AG09309 (cell line): ENCODE measurements at regions not wholly inside any gene's neighbourhood (a gene's known extent, or its start where the extent isn't known, plus 50 kb on each side); places are given as distances from the start of the nearest gene placed in this dataset.

Experiments used
- DNase-seq: peaks from one replicate; pipeline ENCODE4 v3.0.0-alpha.2; 2010; ENCODE audit warnings: low read depth
- H3K4me3 ChIP-seq: 2 replicates; pipeline ENCODE4 v1.5.1; 2011; ENCODE audit warnings: mild to moderate bottlenecking, low read depth, low read length, moderate library complexity; ENCODE audit not compliant: control insufficient read depth
- TF ChIP-seq, protein P1 (sequence below): IDR thresholded peaks from 2 replicates; pipeline ENCODE4 v1.5.1; 2011; ENCODE audit warnings: mild to moderate bottlenecking, low read depth, low read length, inconsistent platforms; ENCODE audit not compliant: insufficient read depth, control insufficient read depth; ENCODE audit errors: missing control alignments

DNA sequence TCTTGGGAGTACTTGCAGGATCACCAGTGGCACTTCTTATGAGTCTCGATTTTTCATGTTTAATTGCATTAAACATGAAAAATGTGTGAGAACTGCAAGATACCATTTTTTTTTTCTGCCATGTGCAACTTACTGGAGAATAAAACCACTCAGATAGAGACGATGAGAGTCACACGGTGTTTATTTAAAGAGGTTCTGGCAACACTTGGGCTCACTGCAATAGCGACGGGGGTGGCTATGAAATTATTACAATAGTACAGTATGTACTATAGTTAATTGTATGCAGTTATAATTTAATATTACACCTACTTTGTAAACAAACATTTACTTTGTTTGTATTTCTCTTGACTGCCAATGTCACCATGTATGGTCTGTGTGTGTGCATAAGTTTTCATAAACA, 479.8 kb downstream of the NUP35 start:
- no peak for DNase-seq
- H3K4me3 ChIP-seq = no peak overlapping the region
- TF ChIP-seq, protein P1, sequence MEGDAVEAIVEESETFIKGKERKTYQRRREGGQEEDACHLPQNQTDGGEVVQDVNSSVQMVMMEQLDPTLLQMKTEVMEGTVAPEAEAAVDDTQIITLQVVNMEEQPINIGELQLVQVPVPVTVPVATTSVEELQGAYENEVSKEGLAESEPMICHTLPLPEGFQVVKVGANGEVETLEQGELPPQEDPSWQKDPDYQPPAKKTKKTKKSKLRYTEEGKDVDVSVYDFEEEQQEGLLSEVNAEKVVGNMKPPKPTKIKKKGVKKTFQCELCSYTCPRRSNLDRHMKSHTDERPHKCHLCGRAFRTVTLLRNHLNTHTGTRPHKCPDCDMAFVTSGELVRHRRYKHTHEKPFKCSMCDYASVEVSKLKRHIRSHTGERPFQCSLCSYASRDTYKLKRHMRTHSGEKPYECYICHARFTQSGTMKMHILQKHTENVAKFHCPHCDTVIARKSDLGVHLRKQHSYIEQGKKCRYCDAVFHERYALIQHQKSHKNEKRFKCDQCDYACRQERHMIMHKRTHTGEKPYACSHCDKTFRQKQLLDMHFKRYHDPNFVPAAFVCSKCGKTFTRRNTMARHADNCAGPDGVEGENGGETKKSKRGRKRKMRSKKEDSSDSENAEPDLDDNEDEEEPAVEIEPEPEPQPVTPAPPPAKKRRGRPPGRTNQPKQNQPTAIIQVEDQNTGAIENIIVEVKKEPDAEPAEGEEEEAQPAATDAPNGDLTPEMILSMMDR = no peak

DNA sequence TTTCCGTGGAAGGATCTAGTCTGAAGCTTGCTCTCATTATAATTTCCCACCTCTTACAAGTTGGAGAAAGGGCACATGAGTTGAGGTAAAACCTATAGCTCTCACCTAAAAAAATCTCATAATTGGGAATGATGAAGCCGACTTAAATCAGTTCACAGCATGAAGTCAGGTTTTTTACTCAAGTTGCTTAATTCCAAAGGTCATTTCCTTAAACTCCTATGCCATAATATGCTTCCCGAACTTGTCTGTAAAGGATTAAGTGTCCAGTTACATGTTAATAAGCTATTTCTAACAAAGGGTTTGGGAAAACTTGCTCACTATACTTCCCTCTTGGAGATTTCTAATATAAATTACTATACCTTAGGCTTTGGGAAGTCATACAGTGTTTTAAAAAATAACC, 481.2 kb downstream of the NUP35 start:
- no peak overlapping the region for H3K4me3 ChIP-seq
- no peak for DNase-seq
- TF ChIP-seq, protein P1 = no peak

DNA sequence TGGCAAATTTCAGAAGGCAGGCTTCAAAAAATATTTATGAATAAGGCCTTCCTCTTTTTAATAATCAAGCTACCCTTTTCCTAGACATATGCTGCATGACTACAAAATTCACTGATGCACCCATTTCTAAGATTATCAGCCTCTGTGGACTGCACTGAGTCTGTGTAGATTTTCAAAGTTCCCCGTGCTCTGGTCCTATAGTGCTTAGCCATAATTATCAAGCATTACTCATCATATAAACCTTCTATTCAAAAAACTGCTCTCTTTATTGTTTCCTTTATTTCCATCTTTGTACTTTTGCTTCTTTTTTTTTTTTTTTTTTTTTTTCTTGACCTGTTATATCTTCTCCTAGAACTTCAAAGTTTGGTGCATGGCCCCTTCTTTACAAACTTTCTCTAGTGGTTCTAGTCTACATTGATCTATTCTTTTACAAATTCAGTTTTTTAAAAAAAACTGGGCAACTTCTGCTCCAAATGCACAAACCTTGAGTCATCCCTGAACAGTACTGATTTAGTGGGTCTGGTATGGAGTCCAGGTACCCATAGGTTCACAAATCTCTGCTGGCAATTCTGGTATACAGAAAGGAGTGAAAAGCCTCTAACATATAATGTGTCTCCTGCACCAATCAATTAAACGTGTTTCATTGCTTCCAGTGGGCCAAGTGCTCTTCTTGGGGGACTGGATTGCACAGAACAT, 481.9 kb downstream of the NUP35 start:
- no peak for DNase-seq
- H3K4me3 ChIP-seq = no peak overlapping the region
- TF ChIP-seq, protein P1 = no peak

DNA sequence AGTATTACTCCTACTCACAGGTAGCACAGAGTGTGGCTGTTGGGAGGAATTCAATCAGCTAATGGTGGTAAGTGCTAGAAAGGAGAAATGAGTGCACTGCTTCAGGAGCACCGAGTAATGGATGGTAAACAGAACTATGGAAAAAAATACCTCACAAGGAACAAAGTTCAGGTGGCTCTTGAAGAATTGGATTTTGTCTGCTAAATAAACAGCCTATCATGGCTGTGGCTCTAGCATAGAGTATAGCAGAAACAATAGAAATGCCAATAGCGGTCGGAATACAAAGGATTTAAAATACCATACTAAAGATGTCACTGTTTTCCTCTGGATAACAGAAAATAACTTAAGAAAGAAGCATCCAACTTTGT, 482.5 kb downstream of the NUP35 start:
- no peak overlapping the region for H3K4me3 ChIP-seq
- DNase-seq = no peak
- TF ChIP-seq, protein P1 = no peak

DNA sequence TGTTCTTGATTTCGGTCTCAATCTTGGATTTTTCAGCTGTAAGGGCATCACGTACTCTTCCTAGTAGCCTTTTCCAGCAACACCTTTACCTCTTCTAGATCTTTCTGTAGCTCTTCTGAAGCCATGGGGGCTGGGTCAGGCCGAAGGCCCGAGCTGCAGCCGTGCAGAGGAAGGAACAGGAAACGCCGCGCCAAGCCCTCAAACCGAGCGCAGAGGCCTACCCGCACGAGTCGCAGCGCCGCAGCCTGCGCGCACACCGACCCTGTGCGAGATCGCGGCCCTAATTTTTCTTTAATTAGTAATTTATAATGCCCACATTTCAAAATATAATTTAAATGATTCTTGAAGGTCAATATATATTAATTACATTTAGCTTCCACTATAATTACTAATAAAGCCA, 483.8 kb downstream of the NUP35 start:
- DNase-seq = no peak
- TF ChIP-seq, protein P1 = no peak
- H3K4me3 ChIP-seq = no peak overlapping the region

DNA sequence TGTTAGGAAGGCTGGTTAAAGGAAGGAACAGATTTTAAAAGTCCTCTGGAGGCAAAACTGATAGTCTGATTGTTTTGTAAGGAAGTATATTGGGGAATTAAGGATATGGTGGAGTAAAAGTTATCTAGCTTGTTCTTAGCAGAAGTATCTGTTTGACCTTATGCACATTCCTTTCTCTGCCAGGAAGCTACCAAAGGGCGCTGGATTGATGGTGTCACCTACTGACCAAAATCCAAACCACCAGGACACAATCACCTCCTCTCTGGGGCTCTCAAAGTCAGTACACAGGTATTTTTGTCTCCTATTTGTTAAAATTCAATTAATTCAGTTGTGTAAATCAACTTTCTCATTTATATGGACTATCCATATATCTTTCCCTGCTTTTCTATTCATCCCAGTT, 484.5 kb downstream of the NUP35 start:
- DNase-seq = no peak
- H3K4me3 ChIP-seq = no peak overlapping the region
- TF ChIP-seq, protein P1 = no peak

DNA sequence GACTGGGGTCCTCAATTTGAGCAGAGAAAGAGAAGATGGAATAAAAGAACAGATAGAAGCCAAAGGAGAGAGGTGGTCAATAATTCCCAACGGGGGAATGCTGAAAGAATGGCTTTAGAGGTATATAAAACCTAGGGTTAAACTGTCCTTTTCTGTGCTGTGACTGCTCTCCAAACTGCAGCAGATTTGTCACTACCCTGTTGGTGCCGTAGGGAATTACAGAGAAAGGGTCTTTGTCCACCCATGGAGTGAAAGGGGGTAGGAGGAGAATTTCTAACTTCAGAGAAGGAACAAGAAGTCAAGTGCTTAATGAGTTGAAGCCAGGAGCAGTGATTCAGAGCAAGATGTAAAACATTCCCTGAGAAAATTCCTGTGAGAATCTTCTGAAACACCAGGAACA, 486.5 kb downstream of the NUP35 start:
- H3K4me3 ChIP-seq = no peak overlapping the region
- no peak for DNase-seq
- TF ChIP-seq, protein P1 = no peak
